ENCODE measurements at regions not wholly inside any gene's neighbourhood (a gene's known extent, or its start where the extent isn't known, plus 50 kb on each side); places are given as distances from the start of the nearest gene placed in this dataset.
"Not testable (repeated sequence)": the region's sequence is repeated elsewhere in the genome, so short reads cannot be mapped to it uniquely, and the experiment has no call there.

DNA sequence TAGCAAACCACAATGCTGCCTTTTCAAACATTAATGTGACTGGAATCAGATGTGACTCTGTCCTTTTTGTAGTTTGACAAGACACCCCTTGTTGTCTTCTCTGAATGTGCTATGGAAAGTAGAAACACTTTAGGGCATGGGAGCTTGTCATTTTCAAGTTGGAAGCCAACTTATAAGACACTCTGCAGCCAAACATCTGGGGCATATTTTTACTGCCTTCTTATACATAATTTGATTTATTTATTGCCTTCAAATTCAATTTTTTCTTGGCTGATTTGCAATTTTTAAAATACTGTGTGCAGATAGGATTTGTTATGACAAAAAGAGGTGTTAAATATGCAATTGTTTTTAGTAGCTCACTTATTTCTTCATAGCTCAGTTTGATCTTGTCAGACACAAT, 1002.0 kb upstream of the PCDH7 start:
- TF ChIP-seq JUND (IDR thresholded peaks at IDR 0.05; ENCODE audit: low read depth) = no peak
- in situ Hi-C loops (cut with HindIII; ENCODE audit: low pct_unique_long_range_greater_than_20kb, low sequenced_read_pairs) = no loop called here
- no peak for DNase-seq (ENCODE audit: low read depth in 1 of 2, low spot score in 1 of 2)

DNA sequence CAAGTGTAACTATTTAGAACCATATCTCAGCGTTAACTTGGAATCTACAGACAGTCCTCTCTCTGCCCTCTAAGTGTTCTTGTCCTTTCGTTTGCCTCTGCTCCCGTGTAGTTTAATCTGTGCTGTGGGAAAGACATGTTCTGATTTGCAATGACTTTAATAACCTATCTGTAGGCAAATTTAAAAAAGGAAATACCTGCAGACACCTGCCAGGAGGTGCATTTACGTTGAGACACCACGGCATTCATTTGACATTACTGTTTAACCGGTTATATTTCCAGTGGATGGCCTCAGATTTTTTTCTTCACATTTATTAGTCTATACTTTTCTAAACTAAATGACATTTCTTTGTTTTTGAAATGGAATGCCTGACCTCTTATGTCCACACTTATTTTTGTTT, 997.9 kb upstream of the PCDH7 start:
- DNase-seq (ENCODE audit: low read depth in 1 of 2, low spot score in 1 of 2) = no peak
- in situ Hi-C loops (cut with HindIII; ENCODE audit: low pct_unique_long_range_greater_than_20kb, low sequenced_read_pairs) = no loop called here
- no peak for TF ChIP-seq JUND (IDR thresholded peaks at IDR 0.05; ENCODE audit: low read depth)

DNA sequence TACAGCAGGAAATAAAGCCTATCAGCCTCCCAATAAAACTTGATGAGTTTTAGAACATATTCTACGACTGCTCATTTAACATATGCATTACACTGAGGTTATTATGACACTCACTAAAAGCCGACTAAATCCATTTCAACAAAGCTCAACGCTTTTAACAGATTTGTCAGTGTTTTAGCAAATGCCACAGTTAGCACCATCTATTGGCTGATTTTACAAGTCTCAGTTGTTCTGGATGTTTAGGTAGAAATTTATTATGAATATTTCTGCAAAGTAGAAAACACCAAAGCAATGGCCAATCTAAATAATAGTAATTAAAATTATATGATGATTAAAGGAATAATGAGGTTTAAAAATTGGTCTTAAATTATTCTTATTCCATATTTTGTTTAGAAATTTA, 993.2 kb upstream of the PCDH7 start:
- TF ChIP-seq JUND (IDR thresholded peaks at IDR 0.05; ENCODE audit: low read depth) = no peak
- in situ Hi-C loops (cut with HindIII; ENCODE audit: low pct_unique_long_range_greater_than_20kb, low sequenced_read_pairs) = no loop called here
- DNase-seq (ENCODE audit: low read depth in 1 of 2, low spot score in 1 of 2) = no peak

DNA sequence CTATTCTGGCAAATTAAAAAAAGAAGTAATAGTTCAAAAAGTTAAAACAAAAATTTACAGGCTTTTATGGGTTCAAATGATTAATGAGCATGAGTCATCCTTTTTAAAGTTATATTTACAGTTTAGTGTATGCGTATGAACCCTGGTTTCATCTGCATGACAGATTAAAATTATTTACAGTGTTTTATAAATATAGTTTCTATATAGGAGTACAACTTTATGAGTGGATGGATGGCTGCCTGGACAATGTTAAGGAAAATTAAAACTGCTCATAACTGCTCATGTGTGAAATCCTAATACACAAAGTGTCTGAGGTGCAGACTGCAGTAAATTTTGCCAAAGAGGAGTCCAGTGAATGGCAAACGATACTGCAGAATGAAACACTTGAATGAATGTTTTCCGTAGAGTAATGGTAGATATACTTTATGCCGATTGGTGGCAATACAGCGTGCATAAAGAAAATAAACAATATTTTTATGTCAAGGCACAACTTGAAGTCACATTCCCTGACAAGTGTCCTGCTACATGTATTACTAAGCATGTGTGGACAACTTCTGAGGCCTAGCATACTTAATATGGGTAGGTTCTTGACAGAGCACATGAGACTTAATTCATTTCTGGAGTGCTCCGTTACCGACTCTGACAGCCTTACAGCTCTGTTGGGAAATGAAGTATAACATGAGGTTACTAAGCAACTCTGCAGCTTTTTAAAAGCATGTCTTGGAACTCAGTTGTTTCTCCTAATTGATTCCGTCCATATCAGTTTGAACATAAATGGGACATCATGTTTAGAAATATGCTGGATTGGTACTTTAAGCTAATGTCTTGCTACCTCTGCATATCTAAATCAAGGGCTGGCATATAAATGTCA, 985.6 kb upstream of the PCDH7 start:
- no peak for TF ChIP-seq JUND (IDR thresholded peaks at IDR 0.05; ENCODE audit: low read depth)
- in situ Hi-C loops (cut with HindIII; ENCODE audit: low pct_unique_long_range_greater_than_20kb, low sequenced_read_pairs) = no loop called here
- no peak for DNase-seq (ENCODE audit: low read depth in 1 of 2, low spot score in 1 of 2)

DNA sequence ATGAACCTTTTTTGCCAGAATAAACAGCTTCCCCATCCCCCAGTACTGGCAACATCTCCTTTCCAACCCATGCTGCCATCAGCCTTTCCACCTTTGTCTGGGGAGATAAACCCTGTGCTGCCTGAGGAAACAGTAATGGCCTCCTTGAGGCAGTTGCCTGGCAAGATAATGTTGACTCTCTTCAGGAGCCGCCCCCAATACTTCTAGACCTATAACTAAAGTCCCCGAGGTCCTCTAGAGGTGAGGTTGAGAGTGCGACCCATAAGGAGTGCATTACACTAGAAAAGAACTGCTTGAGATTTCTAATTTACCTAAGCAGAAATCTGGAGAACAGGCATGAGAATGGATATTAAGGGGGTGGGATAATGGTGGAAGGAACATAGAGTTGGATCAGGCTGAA, 963.2 kb upstream of the PCDH7 start:
- no peak for TF ChIP-seq JUND (IDR thresholded peaks at IDR 0.05; ENCODE audit: low read depth)
- no peak for DNase-seq (ENCODE audit: low read depth in 1 of 2, low spot score in 1 of 2)
- in situ Hi-C loops (cut with HindIII; ENCODE audit: low pct_unique_long_range_greater_than_20kb, low sequenced_read_pairs) = no loop called here

DNA sequence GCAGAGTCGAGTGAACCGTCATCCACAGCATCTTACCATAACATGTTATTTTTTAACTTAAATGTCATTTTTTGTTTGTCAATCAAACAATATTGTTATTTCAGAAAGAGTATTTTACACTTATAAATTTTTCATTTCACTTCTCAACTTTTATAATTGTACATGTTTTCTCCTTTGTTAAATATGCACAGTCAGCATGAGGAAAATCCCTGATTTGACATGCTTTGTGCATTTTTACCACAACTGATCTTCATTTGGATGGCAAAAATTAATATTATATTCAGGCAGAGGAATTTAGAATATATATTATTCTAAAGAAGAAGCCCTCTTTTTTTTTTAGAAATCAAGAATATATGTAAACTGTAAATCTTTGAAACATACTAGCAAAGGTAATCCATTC, 958.0 kb upstream of the PCDH7 start:
- DNase-seq (ENCODE audit: low read depth in 1 of 2, low spot score in 1 of 2) = no peak
- in situ Hi-C loops (cut with HindIII; ENCODE audit: low pct_unique_long_range_greater_than_20kb, low sequenced_read_pairs) = no loop called here
- TF ChIP-seq JUND (IDR thresholded peaks at IDR 0.05; ENCODE audit: low read depth) = no peak

DNA sequence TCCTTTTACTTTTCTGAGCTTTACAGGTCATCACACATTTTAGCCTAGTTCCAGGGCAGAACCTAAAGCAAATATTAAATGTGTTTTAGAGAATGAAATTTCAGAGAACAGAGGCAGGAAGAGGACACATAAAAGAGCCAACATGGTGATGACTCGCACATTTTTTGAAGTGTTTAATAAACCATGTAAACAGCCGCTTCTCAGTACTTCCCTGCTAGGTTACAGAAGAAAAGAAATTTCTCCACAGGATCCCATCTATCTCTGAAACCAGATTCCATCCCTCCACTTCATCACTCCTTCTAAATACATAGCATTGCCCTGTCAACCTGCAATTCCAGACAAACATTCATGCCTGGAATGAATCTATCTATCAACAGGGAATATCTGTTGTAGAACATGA, 949.5 kb upstream of the PCDH7 start:
- TF ChIP-seq JUND (IDR thresholded peaks at IDR 0.05; ENCODE audit: low read depth) = no peak

DNA sequence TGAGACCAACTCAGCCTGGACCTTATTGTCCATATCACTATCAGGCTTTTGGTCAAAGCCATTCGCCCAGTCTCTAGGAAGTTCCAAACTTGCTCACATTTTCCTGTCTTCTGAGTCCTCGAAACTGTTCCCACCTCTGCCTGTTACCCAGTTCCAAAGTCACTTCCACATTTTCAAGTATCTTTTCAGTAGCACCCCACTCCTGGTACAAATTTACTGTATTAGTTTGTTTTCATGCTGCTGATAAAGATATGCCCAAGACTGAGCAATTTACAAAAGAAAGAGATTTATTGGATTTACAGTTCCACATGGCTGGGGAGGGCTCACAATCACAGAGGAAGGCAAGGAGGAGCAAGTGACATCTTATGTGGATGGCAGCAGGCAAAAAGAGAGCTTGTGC, 932.0 kb upstream of the PCDH7 start:
- in situ Hi-C loops (cut with HindIII; ENCODE audit: low pct_unique_long_range_greater_than_20kb, low sequenced_read_pairs); DNase-seq (ENCODE audit: low read depth in 1 of 2, low spot score in 1 of 2): not testable (repeated sequence)

More for the DNA sequence above, 949.5 kb upstream of the PCDH7 start:
- in situ Hi-C loops (cut with HindIII; ENCODE audit: low pct_unique_long_range_greater_than_20kb, low sequenced_read_pairs) = no loop called here
- DNase-seq (ENCODE audit: low read depth in 1 of 2, low spot score in 1 of 2) = no peak

DNA sequence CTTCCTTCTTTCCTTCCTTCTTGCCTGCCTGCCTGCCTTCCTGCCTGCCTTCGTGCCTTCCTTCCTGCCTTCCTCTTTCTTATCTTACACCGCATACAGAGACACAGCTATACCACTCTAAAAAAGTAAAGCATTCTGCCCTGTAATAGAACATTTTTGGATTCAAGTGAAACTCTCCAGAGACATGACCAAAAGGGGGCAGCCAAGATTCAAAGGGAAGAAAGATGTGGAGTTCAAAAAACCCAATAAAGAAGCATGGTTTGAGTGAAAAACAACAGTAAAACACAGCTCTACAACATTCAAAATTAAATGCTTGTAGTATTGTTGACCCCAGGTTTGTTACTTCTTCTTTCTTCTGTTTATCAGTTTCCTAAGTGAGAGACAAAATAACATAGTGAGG, 914.9 kb upstream of the PCDH7 start:
- in situ Hi-C loops (cut with HindIII; ENCODE audit: low pct_unique_long_range_greater_than_20kb, low sequenced_read_pairs) = no loop called here
- no peak for TF ChIP-seq JUND (IDR thresholded peaks at IDR 0.05; ENCODE audit: low read depth)
- DNase-seq (ENCODE audit: low read depth in 1 of 2, low spot score in 1 of 2) = peak in 1 of 2 experiments; percentile 54

DNA sequence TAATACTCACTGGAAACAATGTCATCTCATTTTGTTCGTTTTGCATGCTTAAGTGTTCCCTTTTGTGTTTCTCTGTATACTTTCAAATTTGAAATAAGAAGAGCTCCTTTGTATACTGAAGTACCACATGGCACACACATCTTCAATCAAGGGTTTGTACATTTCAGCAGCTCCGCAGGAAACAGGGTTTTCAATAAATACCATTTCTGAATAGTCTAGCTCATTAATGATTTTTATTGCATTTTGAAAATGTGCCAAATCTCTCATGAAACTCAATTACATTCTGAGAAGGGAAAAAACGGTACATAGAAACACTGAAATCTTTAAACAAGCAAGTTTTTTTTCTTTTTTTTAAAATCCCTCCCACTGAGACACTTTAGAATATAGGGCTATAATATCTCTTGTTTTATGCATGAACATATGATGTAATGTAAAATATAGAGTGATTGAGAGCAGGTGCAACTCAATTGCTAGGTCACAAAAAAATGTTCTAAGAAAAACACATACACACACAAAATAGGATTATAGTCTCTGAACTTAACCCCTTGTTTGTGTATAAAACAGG, 914.2 kb upstream of the PCDH7 start:
- in situ Hi-C loops (cut with HindIII; ENCODE audit: low pct_unique_long_range_greater_than_20kb, low sequenced_read_pairs) = no loop called here
- DNase-seq (ENCODE audit: low read depth in 1 of 2, low spot score in 1 of 2) = no peak
- TF ChIP-seq JUND (IDR thresholded peaks at IDR 0.05; ENCODE audit: low read depth) = no peak

DNA sequence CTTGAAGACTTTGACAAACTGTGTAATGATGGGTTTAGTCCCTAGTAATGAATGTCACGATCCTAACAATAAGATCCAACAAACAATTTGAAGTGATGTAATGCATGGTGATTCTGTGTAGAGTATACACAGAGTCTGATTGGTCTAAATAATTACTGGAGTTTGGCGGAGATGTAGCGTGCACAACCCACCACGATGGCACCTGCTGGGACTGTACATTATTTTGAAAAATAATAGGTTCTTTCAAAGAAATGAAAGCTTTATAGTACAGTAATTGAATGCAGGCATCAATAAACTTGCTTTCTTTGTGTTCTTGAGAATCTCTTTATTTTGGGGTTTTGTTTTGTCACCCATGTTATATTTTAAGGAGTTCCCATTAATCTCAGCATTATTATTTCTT, 902.2 kb upstream of the PCDH7 start:
- TF ChIP-seq JUND (IDR thresholded peaks at IDR 0.05; ENCODE audit: low read depth) = no peak
- no peak for DNase-seq (ENCODE audit: low read depth in 1 of 2, low spot score in 1 of 2)
- in situ Hi-C loops (cut with HindIII; ENCODE audit: low pct_unique_long_range_greater_than_20kb, low sequenced_read_pairs) = no loop called here

DNA sequence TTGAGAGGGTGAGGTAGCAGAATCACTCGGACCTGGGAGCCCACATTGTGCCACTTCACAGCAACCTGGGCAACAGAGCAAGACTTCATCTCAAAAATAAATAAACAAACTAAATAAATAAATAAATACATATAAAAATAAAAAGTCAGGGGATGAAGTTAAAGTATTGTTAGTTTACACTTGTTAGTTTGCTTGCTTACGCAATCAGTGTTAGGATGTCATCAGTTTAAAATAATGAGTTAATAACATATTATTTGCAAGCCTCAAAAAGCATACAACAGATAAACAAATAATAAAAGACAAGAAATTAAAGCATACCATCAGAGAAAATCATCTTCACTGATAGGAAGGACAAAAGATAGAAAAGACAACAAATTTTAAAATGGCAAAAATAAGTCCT, 891.1 kb upstream of the PCDH7 start:
- no peak for DNase-seq (ENCODE audit: low read depth in 1 of 2, low spot score in 1 of 2)
- in situ Hi-C loops (cut with HindIII; ENCODE audit: low pct_unique_long_range_greater_than_20kb, low sequenced_read_pairs) = no loop called here
- no peak for TF ChIP-seq JUND (IDR thresholded peaks at IDR 0.05; ENCODE audit: low read depth)

DNA sequence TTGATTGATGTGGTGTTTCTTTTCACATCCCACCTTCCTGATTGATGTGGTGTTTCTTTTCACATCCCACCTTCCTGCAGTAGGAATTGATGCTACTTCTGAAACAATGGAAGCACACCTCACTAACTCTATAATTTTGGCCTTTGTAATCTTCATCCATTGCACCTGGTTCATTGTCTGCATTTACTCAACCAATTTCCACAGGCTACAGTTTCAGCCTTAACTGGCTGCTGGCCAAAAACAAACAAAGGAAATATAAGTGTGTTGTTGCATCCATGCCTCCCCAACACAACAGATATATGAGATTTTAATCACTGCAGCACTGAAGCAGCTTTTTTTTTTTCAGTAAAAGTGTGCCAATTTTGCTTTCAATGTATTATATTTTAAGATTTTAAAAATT, 867.6 kb upstream of the PCDH7 start:
- DNase-seq (ENCODE audit: low read depth in 1 of 2, low spot score in 1 of 2) = no peak
- in situ Hi-C loops (cut with HindIII; ENCODE audit: low pct_unique_long_range_greater_than_20kb, low sequenced_read_pairs) = no loop called here
- no peak for TF ChIP-seq JUND (IDR thresholded peaks at IDR 0.05; ENCODE audit: low read depth)

DNA sequence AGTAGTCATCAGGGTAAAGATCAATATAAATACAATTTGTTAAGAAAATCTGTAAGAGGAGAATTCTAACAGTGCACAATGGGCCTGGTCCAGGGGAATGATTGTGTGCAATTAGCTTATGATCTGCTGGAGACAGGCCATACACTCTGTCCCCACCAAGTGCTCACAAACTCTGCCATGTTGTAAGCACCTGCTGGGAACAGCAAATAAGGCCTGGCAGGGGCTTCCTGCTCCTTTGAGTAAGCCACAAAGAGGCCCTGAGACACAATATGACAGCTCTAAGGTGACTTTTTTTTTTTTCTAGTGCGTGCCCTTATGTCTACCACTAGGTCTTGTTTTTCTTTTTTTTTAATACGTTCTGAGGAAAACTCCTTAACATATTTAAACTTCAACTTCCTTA, 866.3 kb upstream of the PCDH7 start:
- in situ Hi-C loops (cut with HindIII; ENCODE audit: low pct_unique_long_range_greater_than_20kb, low sequenced_read_pairs) = no loop called here
- no peak for DNase-seq (ENCODE audit: low read depth in 1 of 2, low spot score in 1 of 2)

More for the DNA sequence above, 866.3 kb upstream of the PCDH7 start:
- no peak for TF ChIP-seq JUND (IDR thresholded peaks at IDR 0.05; ENCODE audit: low read depth)

Measured in T47D (cell line).